Colonic mucosa (tissue), 4 donors: ENCODE measurements at regions not wholly inside any gene's neighbourhood (a gene's known extent, or its start where the extent isn't known, plus 50 kb on each side); places are given as distances from the start of the nearest gene placed in this dataset.

Experiments
- DNase-seq: peaks from one replicate; pipeline ENCODE4 v3.0.0-alpha.2; 2020
- H3K27ac ChIP-seq: fragments of 200-600 bp; one replicate; pipeline ENCODE4 v1.8.0; 2021
- H3K27me3 ChIP-seq: fragments of 200-600 bp; one replicate; pipeline ENCODE4 v1.8.0; 2021
- H3K36me3 ChIP-seq: fragments of 200-600 bp; one replicate; pipeline ENCODE4 v1.8.0; 2021
- H3K4me1 ChIP-seq: fragments of 200-600 bp; one replicate; pipeline ENCODE4 v1.8.0; 2021; ENCODE audit warnings: mild to moderate bottlenecking
- H3K4me3 ChIP-seq: fragments of 200-600 bp; one replicate; pipeline ENCODE4 v1.8.0; 2021
- H3K9ac ChIP-seq, 2 donors: one replicate each; pipeline ENCODE4 v1.7.0; 2013; ENCODE audit warnings: control low read depth in 2 of 2, low read depth in 2 of 2, low read length in 2 of 2
- H3K9me3 ChIP-seq: fragments of 200-600 bp; one replicate; pipeline ENCODE4 v1.8.0; 2021
- intact Hi-C: fragments of 100-400 bp; cut with DNase I; formaldehyde crosslinking; loops from one replicate; pipeline ENCODE4 v1.14.1; 2022
- TF ChIP-seq, protein P1 (sequence below): fragments of 200-600 bp; IDR thresholded peaks from one replicate; pipeline ENCODE4 v1.8.0; 2022; ENCODE audit warnings: antibody characterized with exemption, mild to moderate bottlenecking
- donor health status: healthy.
- donor health status: DM: no; HTN: no; CAD: no.
- donor health status: DM: no; HTN: no; CAD: no.

DNA sequence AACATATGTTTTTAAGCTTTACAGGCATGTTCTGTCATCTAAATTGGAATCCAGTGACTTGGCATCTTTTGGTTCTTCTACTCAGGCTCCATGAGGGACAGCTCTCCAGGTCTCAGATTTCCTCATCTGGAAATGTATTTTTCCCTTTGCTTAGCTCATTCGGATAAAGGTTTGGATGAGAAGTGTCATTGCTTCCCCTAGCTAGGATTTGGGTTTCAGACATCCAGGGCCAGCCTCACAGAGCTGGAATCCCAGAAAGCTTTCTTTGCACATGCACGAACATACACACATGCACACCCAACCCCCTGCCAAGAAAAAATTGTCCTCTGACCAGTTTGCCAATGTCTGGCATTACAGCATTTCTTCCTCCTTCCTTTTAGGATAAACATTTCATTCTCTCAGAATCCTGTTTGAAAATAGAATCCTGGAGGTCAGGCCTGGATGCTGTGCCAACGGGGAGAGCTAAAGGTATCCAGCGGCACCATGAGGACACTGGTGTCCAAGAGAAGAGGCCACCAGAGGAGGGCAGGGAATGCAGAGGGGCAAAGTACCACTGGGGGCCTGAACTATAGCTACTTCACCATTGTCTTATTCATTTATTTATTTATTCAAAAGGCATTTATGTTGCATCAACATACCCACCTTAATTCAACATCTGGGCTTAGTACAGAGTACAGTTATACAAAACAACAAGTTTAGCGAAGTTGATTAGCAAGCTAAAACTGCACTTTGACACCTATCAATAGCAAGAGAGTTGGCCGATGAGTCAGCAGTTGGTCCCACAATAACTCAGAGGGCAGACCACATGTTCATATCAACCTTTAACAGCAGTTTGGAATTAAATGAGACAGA is 97.9 kb upstream of the ATL2 start:
- Histone ChIP-seq H3K4me1 (no peaks in the 10 kb centered on the region), H3K4me3 (no peak overlapping the region), H3K27ac (no peak overlapping the region), H3K27me3 (no peaks in the 10 kb centered on the region), H3K36me3 (no peaks in the 10 kb centered on the region), H3K9me3 (no peaks in the 10 kb centered on the region), H3K9ac (no peak overlapping the region)
- DNase-seq, result no peak
- TF ChIP-seq, protein P1, sequence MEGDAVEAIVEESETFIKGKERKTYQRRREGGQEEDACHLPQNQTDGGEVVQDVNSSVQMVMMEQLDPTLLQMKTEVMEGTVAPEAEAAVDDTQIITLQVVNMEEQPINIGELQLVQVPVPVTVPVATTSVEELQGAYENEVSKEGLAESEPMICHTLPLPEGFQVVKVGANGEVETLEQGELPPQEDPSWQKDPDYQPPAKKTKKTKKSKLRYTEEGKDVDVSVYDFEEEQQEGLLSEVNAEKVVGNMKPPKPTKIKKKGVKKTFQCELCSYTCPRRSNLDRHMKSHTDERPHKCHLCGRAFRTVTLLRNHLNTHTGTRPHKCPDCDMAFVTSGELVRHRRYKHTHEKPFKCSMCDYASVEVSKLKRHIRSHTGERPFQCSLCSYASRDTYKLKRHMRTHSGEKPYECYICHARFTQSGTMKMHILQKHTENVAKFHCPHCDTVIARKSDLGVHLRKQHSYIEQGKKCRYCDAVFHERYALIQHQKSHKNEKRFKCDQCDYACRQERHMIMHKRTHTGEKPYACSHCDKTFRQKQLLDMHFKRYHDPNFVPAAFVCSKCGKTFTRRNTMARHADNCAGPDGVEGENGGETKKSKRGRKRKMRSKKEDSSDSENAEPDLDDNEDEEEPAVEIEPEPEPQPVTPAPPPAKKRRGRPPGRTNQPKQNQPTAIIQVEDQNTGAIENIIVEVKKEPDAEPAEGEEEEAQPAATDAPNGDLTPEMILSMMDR, result no peak
- intact Hi-C loops, result no loop called here

DNA sequence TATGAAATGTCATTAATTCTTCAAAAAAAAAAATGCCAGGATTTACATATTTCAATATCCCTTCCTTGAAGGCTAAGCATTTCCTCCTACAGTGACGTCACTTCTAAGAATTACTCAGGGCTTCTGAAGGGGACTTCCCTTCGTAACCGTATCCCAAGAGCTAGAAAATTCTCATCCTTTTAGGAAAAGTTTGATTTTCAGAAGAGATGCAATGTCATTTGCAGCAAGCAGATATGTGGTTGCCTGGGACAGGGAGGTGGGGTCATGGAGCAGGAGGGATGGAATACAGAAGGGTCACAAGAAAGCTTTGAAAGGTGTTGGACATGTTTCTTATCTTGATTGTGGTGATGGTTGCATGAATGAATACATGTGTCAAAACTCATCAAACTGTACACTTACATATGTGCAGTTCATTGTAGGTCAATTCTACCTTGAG is 97.0 kb upstream of the ATL2 start:
- no peaks in the 10 kb centered on the region for H3K36me3 ChIP-seq

DNA sequence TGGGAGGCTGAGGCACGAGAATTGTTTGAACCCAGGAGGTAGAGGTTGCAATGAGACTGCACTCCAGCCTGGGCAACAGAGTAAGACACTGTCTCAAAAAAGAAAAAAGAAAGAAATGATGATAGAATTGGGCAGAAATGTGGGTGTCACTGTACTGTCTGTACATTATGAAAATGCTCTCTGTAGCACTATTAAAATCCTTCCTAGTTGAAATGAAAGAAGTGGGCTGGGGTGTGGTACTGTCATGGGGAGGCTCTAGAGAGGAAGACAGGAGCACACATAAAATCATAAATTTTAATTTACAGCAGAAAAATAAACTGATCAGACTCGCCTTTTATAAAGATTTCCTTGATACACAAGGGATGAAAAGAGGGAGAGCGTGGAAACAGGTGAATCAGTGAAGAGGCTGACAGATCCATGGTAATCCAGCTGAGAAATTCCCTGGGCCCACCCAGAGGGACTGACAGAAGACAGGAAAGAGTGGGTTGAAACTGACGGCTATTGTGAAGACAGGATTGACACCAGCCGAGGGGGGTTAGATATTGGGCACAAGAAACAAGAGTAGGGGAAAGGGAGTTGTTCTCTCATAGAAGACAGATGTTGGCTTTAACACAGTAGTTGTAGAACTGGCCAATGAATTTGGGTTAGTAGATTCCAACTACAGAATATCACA is 96.4 kb upstream of the ATL2 start:
- Histone ChIP-seq H3K9me3 (no peaks in the 10 kb centered on the region), H3K27me3 (no peaks in the 10 kb centered on the region), H3K9ac (no peak overlapping the region), H3K27ac (no peak overlapping the region), H3K4me3 (no peak overlapping the region), H3K4me1 (no peaks in the 10 kb centered on the region), H3K36me3 (no peaks in the 10 kb centered on the region)
- intact Hi-C loops, result no loop called here
- TF ChIP-seq, protein P1, result no peak
- DNase-seq, result no peak

More for the DNA sequence above, 97.0 kb upstream of the ATL2 start:
- no peak for DNase-seq
- intact Hi-C loops, result no loop called here
- no peak overlapping the region for H3K9ac ChIP-seq
- H3K27ac ChIP-seq, result no peak overlapping the region
- no peaks in the 10 kb centered on the region for H3K9me3 ChIP-seq
- TF ChIP-seq, protein P1, result no peak
- no peak overlapping the region for H3K4me3 ChIP-seq
- H3K27me3 ChIP-seq, result no peaks in the 10 kb centered on the region
- H3K4me1 ChIP-seq, result no peaks in the 10 kb centered on the region

DNA sequence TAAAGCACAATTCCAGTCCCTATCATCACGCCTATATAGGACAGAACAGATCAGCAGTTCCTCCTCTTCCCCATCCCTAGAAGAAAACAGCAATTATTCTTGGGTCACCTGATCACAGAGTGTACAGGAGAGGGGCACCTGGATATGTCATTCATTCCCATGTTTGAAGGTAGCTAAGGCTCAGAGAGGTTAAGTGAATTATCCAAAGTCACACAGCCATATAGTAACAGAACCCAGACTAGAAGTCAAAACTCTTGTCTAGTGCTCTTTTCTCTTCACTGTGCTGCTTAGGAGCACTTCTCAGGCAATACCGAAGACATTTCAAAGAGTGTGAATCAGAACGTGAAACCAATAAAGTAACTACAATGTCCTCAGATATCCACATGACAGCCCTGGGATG is 93.0 kb upstream of the ATL2 start:
- TF ChIP-seq, protein P1, result no peak
- Histone ChIP-seq H3K9me3 (no peaks in the 10 kb centered on the region), H3K4me3 (no peak overlapping the region), H3K4me1 (no peaks in the 10 kb centered on the region), H3K9ac (no peak overlapping the region), H3K36me3 (no peaks in the 10 kb centered on the region), H3K27ac (no peak overlapping the region), H3K27me3 (no peaks in the 10 kb centered on the region)
- intact Hi-C loops, result no loop called here
- DNase-seq, result no peak

DNA sequence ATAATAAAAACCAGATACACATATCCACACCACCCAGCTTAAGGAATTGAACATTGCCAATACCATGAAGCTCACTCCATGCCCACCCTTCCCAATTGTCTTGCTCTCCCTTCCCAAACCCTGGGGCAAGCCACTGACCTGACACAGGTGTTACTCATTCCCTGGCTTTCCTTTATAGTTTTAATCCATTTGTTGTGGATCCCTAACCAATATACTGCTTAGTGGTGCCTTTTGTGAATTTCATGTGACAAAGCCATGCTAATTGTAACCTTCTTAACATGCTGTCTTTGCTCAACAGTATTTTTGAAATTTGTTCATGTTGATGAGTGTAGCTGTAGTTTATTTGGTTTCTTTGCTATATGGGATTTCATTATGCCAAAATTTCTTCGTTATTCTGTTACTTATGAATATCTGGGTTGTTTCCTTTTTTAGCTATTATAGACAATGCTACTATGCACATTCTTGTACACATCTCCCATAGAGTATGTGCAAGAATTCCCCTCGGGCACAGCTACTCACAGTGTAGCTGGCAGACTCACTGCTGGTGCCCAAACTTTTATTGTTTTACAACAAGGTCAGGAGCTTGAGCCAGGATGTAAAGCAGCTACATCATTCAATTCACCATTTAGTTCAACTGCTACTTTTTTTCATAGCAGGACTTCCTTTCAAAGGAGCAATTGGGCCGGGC is 90.8 kb upstream of the ATL2 start:
- TF ChIP-seq, protein P1, result no peak
- H3K36me3 ChIP-seq, result no peaks in the 10 kb centered on the region
- no peaks in the 10 kb centered on the region for H3K27me3 ChIP-seq
- H3K4me1 ChIP-seq, result no peaks in the 10 kb centered on the region
- H3K4me3 ChIP-seq, result no peak overlapping the region
- intact Hi-C loops, result loop anchor here (5.0 kb wide), 1 partner anchor 39 kb away; no protein-coding TSS in a partner anchor
- no peak overlapping the region for H3K27ac ChIP-seq
- DNase-seq, result no peak
- no peak overlapping the region for H3K9ac ChIP-seq
- no peaks in the 10 kb centered on the region for H3K9me3 ChIP-seq
